ENCODE measurements at regions not wholly inside any gene's neighbourhood (a gene's known extent, or its start where the extent isn't known, plus 50 kb on each side); places are given as distances from the start of the nearest gene placed in this dataset.

DNA sequence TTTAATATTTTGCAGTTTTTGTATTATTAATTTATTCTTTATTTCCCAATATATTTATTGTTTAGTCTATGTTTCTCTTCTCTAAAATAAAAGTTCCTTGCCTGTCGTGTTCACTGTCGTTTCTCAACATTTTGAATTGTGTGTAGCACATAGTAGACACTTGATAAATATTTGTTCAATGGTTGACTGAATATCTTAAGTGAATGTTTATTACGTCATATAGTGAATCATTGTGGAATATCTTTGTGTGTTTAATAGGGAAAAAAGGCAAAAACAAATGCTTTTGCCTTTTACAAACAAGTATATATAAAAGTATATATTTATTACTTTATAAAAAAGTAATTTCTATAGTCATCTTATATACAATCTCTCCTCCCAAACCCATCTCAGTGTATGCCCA, 572.3 kb downstream of the EPHA3 start:
- ChIA-PET POLR2A (ENCODE audit: partially characterized antibody) (no interaction called here), CTCF (ENCODE audit: partially characterized antibody) (no interaction called here)
- Histone ChIP-seq H3K9ac (replicated peaks in 1 of 4; ENCODE audit: extremely low read depth in 1 of 4, low read depth in 3 of 4, low read length in 3 of 4) (no peak overlapping the region), H2BK15ac (ENCODE audit: low read length) (no peak overlapping the region), H4K8ac (ENCODE audit: extremely low read depth, insufficient read depth, low read length) (no peak overlapping the region), H4K91ac (replicated peaks; ENCODE audit: insufficient read length, low read length) (no peak overlapping the region), H3K23me2 (ENCODE audit: low read depth, low read length) (no peaks in the 10 kb centered on the region), H2AK5ac (ENCODE audit: low read depth, low read length) (no peak overlapping the region), H3K14ac (ENCODE audit: insufficient read length) (no peak overlapping the region), H3K23ac (ENCODE audit: insufficient read length) (no peak overlapping the region), H2BK120ac (replicated peaks; ENCODE audit: low read depth, low read length) (no peak overlapping the region), H3K27me3 (replicated peaks in 1 of 4; ENCODE audit: control insufficient read depth in 3 of 4, extremely low read depth in 1 of 4, insufficient read depth in 3 of 4, low read length in 3 of 4) (no peaks in the 10 kb centered on the region), H3K27ac (ENCODE audit: low read depth, low read length) (no peak overlapping the region), H3K79me1 (ENCODE audit: low read depth, low read length) (no peaks in the 10 kb centered on the region), H2BK5ac (ENCODE audit: low read depth, low read length) (no peak overlapping the region), H3K4ac (replicated peaks; ENCODE audit: insufficient read length, low read depth, low read length) (no peak overlapping the region), H4K20me1 (replicated peaks in 1 of 2; ENCODE audit: control insufficient read depth in 1 of 2, insufficient read depth in 2 of 2, low read length in 2 of 2) (no peaks in the 10 kb centered on the region), H3K4me3 (ENCODE audit: extremely low read depth in 1 of 4, insufficient read depth in 2 of 4, low read depth in 3 of 4, low read length in 4 of 4) (no peak overlapping the region), H3K79me2 (ENCODE audit: control insufficient read depth in 1 of 2, insufficient read depth in 2 of 2, low read length in 2 of 2) (no peaks in the 10 kb centered on the region), H3K36me3 (ENCODE audit: control insufficient read depth in 2 of 4, insufficient read depth in 4 of 4, low read length in 3 of 4) (no peaks in the 10 kb centered on the region), H2BK12ac (ENCODE audit: low read depth, low read length) (no peak overlapping the region), H2BK20ac (ENCODE audit: low read length) (no peak overlapping the region), H2AFZ (ENCODE audit: low read length) (no peak overlapping the region), H3K4me1 (replicated peaks in 1 of 4; ENCODE audit: control insufficient read depth in 3 of 4, insufficient read depth in 4 of 4, low read length in 3 of 4) (no peaks in the 10 kb centered on the region), H3K18ac (ENCODE audit: extremely low read depth, low read length) (no peak overlapping the region), H3K9me3 (ENCODE audit: insufficient read depth in 2 of 2, low read depth in 1 of 2, low read length in 1 of 2) (no peaks in the 10 kb centered on the region), H4K5ac (ENCODE audit: insufficient read length, low read depth, low read length) (no peak overlapping the region), H3K4me2 (ENCODE audit: insufficient read depth in 1 of 2, low read depth in 2 of 2, low read length in 2 of 2) (no peak overlapping the region), H3K56ac (replicated peaks; ENCODE audit: insufficient read length, low read depth, low read length) (no peak overlapping the region)
- 83% methylated on average over 3 of the region's 3 CpGs; no CpG with 5 or more reads in 1 of the 2 experiments for WGBS, 2 experiments (ENCODE audit: extremely low coverage in 1 of 2, insufficient coverage in 1 of 2, insufficient read length in 1 of 2, insufficient replicate concordance in 2 of 2, low coverage in 1 of 2, low lambda C conversion rate in 2 of 2, missing lambda C conversion rate in 1 of 2)
- DNase-seq (ENCODE audit: low read depth in 1 of 2, low spot score in 2 of 2) (no peak), FAIRE-seq (no peak)
- TF ChIP-seq GABPA (IDR thresholded peaks at IDR 0.05; ENCODE audit: borderline replicate concordance, insufficient read depth, low read length) (no peak), ZNF274 (IDR thresholded peaks at IDR 0.05; ENCODE audit: borderline replicate concordance, extremely low read depth, low read length) (no peak), BCL11A (IDR thresholded peaks at IDR 0.05; ENCODE audit: low read depth in 2 of 2, low read length in 2 of 2) (no peak), KDM1A (IDR thresholded peaks at IDR 0.05; ENCODE audit: borderline replicate concordance, low read length) (no peak), TAF1 (IDR thresholded peaks at IDR 0.05; ENCODE audit: low read depth, low read length) (no peak), EGR1 (IDR thresholded peaks at IDR 0.05; ENCODE audit: borderline replicate concordance, low read depth, low read length) (no peak), SUZ12 (IDR thresholded peaks at IDR 0.05; ENCODE audit: low read length) (no peak), ASH2L (IDR thresholded peaks at IDR 0.05; ENCODE audit: low read length) (no peak), NRF1 (IDR thresholded peaks at IDR 0.05; ENCODE audit: low read depth, low read length) (no peak), SIN3A (conservative IDR thresholded peaks at IDR 0.05 in 1 of 2, IDR thresholded peaks at IDR 0.05 in 1 of 2; ENCODE audit: low read depth in 1 of 2, low read length in 2 of 2) (no peak), NANOG (IDR thresholded peaks at IDR 0.05; ENCODE audit: insufficient read depth, low read depth, low read length, poor library complexity, severe bottlenecking) (no peak)
- TF ChIP-seq, protein P1, sequence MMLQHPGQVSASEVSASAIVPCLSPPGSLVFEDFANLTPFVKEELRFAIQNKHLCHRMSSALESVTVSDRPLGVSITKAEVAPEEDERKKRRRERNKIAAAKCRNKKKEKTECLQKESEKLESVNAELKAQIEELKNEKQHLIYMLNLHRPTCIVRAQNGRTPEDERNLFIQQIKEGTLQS (IDR thresholded peaks at IDR 0.05; ENCODE audit: insufficient read depth, low read depth, low read length) = no peak
- TF ChIP-seq, protein P2, sequence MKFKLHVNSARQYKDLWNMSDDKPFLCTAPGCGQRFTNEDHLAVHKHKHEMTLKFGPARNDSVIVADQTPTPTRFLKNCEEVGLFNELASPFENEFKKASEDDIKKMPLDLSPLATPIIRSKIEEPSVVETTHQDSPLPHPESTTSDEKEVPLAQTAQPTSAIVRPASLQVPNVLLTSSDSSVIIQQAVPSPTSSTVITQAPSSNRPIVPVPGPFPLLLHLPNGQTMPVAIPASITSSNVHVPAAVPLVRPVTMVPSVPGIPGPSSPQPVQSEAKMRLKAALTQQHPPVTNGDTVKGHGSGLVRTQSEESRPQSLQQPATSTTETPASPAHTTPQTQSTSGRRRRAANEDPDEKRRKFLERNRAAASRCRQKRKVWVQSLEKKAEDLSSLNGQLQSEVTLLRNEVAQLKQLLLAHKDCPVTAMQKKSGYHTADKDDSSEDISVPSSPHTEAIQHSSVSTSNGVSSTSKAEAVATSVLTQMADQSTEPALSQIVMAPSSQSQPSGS (IDR thresholded peaks at IDR 0.05; ENCODE audit: low read length) = no peak

Measured in H1 (cell line).